ENCODE measurements at regions not wholly inside any gene's neighbourhood (a gene's known extent, or its start where the extent isn't known, plus 50 kb on each side); places are given as distances from the start of the nearest gene placed in this dataset.
"Not testable (repeated sequence)": the region's sequence is repeated elsewhere in the genome, so short reads cannot be mapped to it uniquely, and the experiment has no call there.

- CTCF ChIA-PET = no interaction called here
- peaks cover 7% of the 10 kb centered on the region for H3K27me3 Mint-ChIP-seq (ENCODE audit: insufficient read depth, unreplicated experiment)
- TF ChIP-seq CTCF (IDR thresholded peaks at IDR 0.05; ENCODE audit: insufficient read depth in 1 of 2, low read depth in 1 of 2, low read length in 1 of 2, severe bottlenecking in 1 of 2, unreplicated experiment in 1 of 2) = no peak
- Histone ChIP-seq H3K27me3 (replicated peaks; ENCODE audit: control insufficient read depth, insufficient read depth, low read length) (no peaks in the 10 kb centered on the region), H3K9me3 (no peaks in the 10 kb centered on the region), H3K4me1 (no peaks in the 10 kb centered on the region), H3K36me3 (ENCODE audit: control insufficient read depth, insufficient read depth, low read length) (no peaks in the 10 kb centered on the region), H3K4me3 (ENCODE audit: low read depth, low read length) (no peak overlapping the region)
- H3K4me1 Mint-ChIP-seq (ENCODE audit: low read depth, unreplicated experiment) = no peaks in the 10 kb centered on the region
- no peaks in the 10 kb centered on the region for H3K36me3 Mint-ChIP-seq (ENCODE audit: insufficient read depth, unreplicated experiment)
- H3K4me3 Mint-ChIP-seq (ENCODE audit: unreplicated experiment) = no peak overlapping the region
- BruUV-seq (replicated peaks) = no TSS peak
- intact Hi-C loops (cut with micrococcal nuclease; ENCODE audit: unreplicated experiment) = no loop called here
- H3K9me3 Mint-ChIP-seq (ENCODE audit: unreplicated experiment) = no peaks in the 10 kb centered on the region
- no peak for DNase-seq
- POLR2A ChIA-PET = no interaction called here
- H3K27ac Mint-ChIP-seq (ENCODE audit: unreplicated experiment) = no peak overlapping the region
Measured at GRCh38 chr7:96826089-96826488, 116.4 kb upstream of the SEM1 start.

DNA sequence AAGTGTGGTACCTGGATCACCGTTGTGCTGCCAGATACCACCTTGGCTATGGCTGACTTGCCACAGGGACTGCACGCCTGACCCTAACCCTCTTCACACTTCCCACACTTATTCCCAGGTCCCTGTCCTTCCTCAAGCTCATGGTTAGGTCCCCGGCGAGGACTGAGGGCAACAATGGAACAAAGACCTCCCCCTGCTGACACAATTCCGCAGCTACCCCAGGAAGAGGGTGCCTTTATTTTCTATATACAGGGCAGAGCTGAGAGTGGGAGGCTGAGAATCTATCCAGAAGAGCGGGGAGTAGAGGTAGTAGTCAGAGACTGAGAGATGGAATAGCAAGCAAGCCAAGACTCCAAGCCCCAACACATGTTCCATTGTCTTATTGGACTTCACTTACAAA is 118.1 kb upstream of the SEM1 start:
- H3K27ac Mint-ChIP-seq (ENCODE audit: unreplicated experiment) = no peak overlapping the region
- intact Hi-C loops (cut with micrococcal nuclease; ENCODE audit: unreplicated experiment) = no loop called here
- ChIA-PET CTCF (no interaction called here), POLR2A (no interaction called here)
- Histone ChIP-seq H3K36me3 (ENCODE audit: control insufficient read depth, insufficient read depth, low read length) (no peaks in the 10 kb centered on the region), H3K4me1 (no peaks in the 10 kb centered on the region), H3K27me3 (replicated peaks; ENCODE audit: control insufficient read depth, insufficient read depth, low read length) (no peaks in the 10 kb centered on the region), H3K9me3 (no peaks in the 10 kb centered on the region), H3K4me3 (ENCODE audit: low read depth, low read length) (no peak overlapping the region)
- no peaks in the 10 kb centered on the region for H3K9me3 Mint-ChIP-seq (ENCODE audit: unreplicated experiment)
- no TSS peak for BruUV-seq (replicated peaks)
- H3K4me3 Mint-ChIP-seq (ENCODE audit: unreplicated experiment) = no peak overlapping the region
- H3K36me3 Mint-ChIP-seq (ENCODE audit: insufficient read depth, unreplicated experiment) = no peaks in the 10 kb centered on the region
- DNase-seq = peak in 1 of 2 experiments; percentile 2
- no peaks in the 10 kb centered on the region for H3K4me1 Mint-ChIP-seq (ENCODE audit: low read depth, unreplicated experiment)
- peaks cover 7% of the 10 kb centered on the region for H3K27me3 Mint-ChIP-seq (ENCODE audit: insufficient read depth, unreplicated experiment)
- TF ChIP-seq CTCF (IDR thresholded peaks at IDR 0.05; ENCODE audit: insufficient read depth in 1 of 2, low read depth in 1 of 2, low read length in 1 of 2, severe bottlenecking in 1 of 2, unreplicated experiment in 1 of 2) = no peak

GRCh38 chr7:96829121-96829520 is 119.5 kb upstream of the SEM1 start:
- H3K36me3 Mint-ChIP-seq (ENCODE audit: insufficient read depth, unreplicated experiment); POLR2A ChIA-PET; H3K4me3 Mint-ChIP-seq (ENCODE audit: unreplicated experiment); CTCF ChIA-PET; H3K4me1 ChIP-seq; H3K27me3 Mint-ChIP-seq (ENCODE audit: insufficient read depth, unreplicated experiment); H3K9me3 Mint-ChIP-seq (ENCODE audit: unreplicated experiment); intact Hi-C loops (cut with micrococcal nuclease; ENCODE audit: unreplicated experiment); BruUV-seq (replicated peaks); H3K9me3 ChIP-seq; H3K4me3 ChIP-seq (ENCODE audit: low read depth, low read length); H3K27me3 ChIP-seq (replicated peaks; ENCODE audit: control insufficient read depth, insufficient read depth, low read length); H3K4me1 Mint-ChIP-seq (ENCODE audit: low read depth, unreplicated experiment); H3K36me3 ChIP-seq (ENCODE audit: control insufficient read depth, insufficient read depth, low read length); DNase-seq; H3K27ac Mint-ChIP-seq (ENCODE audit: unreplicated experiment): not testable (repeated sequence)

DNA sequence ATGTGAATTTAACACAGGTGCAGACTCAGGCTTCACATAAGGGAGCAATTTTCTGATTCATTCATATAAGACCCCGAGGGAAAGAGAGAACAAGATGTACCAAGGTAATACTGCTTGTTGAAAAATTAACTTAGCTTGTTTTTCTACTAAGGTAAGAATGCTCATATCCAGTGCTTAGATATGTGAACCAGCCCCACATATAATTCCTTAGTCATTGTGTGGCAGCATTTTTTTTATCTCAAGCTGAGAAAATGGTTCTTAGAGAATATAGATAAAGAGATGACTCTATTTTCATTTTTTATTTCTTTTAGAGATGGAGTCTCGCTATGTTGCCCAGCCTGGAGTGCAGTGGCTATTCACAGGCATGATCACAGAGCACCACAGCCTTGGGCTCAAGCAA is 121.8 kb upstream of the SEM1 start:
- ChIA-PET CTCF (no interaction called here), POLR2A (no interaction called here)
- no TSS peak for BruUV-seq (replicated peaks)

More for the DNA sequence above, 121.8 kb upstream of the SEM1 start:
- Histone ChIP-seq H3K4me1 (no peaks in the 10 kb centered on the region), H3K36me3 (ENCODE audit: control insufficient read depth, insufficient read depth, low read length) (no peaks in the 10 kb centered on the region), H3K9me3 (no peaks in the 10 kb centered on the region), H3K4me3 (ENCODE audit: low read depth, low read length) (no peak overlapping the region), H3K27me3 (replicated peaks; ENCODE audit: control insufficient read depth, insufficient read depth, low read length) (no peaks in the 10 kb centered on the region)
- H3K27ac Mint-ChIP-seq (ENCODE audit: unreplicated experiment) = no peak overlapping the region
- peaks cover 7% of the 10 kb centered on the region for H3K27me3 Mint-ChIP-seq (ENCODE audit: insufficient read depth, unreplicated experiment)
- intact Hi-C loops (cut with micrococcal nuclease; ENCODE audit: unreplicated experiment) = no loop called here
- no peak for DNase-seq
- TF ChIP-seq CTCF (IDR thresholded peaks at IDR 0.05; ENCODE audit: insufficient read depth in 1 of 2, low read depth in 1 of 2, low read length in 1 of 2, severe bottlenecking in 1 of 2, unreplicated experiment in 1 of 2) = no peak
- H3K4me3 Mint-ChIP-seq (ENCODE audit: unreplicated experiment) = no peak overlapping the region
- no peaks in the 10 kb centered on the region for H3K4me1 Mint-ChIP-seq (ENCODE audit: low read depth, unreplicated experiment)
- H3K9me3 Mint-ChIP-seq (ENCODE audit: unreplicated experiment) = no peaks in the 10 kb centered on the region
- no peaks in the 10 kb centered on the region for H3K36me3 Mint-ChIP-seq (ENCODE audit: insufficient read depth, unreplicated experiment)
